Prostate gland (tissue), 2 donors: ENCODE measurements at regions not wholly inside any gene's neighbourhood (a gene's known extent, or its start where the extent isn't known, plus 50 kb on each side); places are given as distances from the start of the nearest gene placed in this dataset.

Experiments used
- POLR2A ChIP-seq: fragments of 450-650 bp; IDR thresholded peaks from one replicate; pipeline ENCODE4 v1.6.1; 2016; ENCODE audit warnings: antibody characterized with exemption, mild to moderate bottlenecking
- POLR2AphosphoS5 ChIP-seq: sonication (generic); formaldehyde crosslinking; IDR thresholded peaks from one replicate; pipeline ENCODE4 v1.6.1; 2017; ENCODE audit warnings: antibody characterized with exemption
- TF ChIP-seq, protein P1 (sequence below), 4 experiments: fragments of 200-600 bp in 2 of 4; fragments of 450-650 bp in 2 of 4; sonication (generic) in 2 of 4; IDR thresholded peaks; 1 replicate in 3 of 4; 2 replicates in 1 of 4; pipeline ENCODE4 v1.5.1; 2016 to 2019; ENCODE audit warnings: antibody characterized with exemption in 4 of 4, mild to moderate bottlenecking in 2 of 4, moderate library complexity in 2 of 4

GRCh38 chr6:22141241-22141745 lies 155.5 kb downstream of the PRL start:
- TF ChIP-seq POLR2A (no peak), POLR2AphosphoS5 (no peak)
- TF ChIP-seq, protein P1, sequence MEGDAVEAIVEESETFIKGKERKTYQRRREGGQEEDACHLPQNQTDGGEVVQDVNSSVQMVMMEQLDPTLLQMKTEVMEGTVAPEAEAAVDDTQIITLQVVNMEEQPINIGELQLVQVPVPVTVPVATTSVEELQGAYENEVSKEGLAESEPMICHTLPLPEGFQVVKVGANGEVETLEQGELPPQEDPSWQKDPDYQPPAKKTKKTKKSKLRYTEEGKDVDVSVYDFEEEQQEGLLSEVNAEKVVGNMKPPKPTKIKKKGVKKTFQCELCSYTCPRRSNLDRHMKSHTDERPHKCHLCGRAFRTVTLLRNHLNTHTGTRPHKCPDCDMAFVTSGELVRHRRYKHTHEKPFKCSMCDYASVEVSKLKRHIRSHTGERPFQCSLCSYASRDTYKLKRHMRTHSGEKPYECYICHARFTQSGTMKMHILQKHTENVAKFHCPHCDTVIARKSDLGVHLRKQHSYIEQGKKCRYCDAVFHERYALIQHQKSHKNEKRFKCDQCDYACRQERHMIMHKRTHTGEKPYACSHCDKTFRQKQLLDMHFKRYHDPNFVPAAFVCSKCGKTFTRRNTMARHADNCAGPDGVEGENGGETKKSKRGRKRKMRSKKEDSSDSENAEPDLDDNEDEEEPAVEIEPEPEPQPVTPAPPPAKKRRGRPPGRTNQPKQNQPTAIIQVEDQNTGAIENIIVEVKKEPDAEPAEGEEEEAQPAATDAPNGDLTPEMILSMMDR (IDR thresholded peaks at IDR 0.05) = no peak
